ENCODE measurements at regions not wholly inside any gene's neighbourhood (a gene's known extent, or its start where the extent isn't known, plus 50 kb on each side); places are given as distances from the start of the nearest gene placed in this dataset.

GRCh38 chr20:9926476-9926875, 87.6 kb upstream of the PAK5 start:
- TF ChIP-seq POLR2A (IDR thresholded peaks at IDR 0.05) (no peak), CTCF (IDR thresholded peaks at IDR 0.05) (no peak)
